DND-41 (cell line): ENCODE measurements at regions not wholly inside any gene's neighbourhood (a gene's known extent, or its start where the extent isn't known, plus 50 kb on each side); places are given as distances from the start of the nearest gene placed in this dataset.

Source experiments
- ATAC-seq: fragments of 200-7000 bp; cut with Tn5 transposase; 3 replicates; pipeline ENCODE4 v1.9.1; 2021; ENCODE audit warnings: low read depth; ENCODE audit not compliant: insufficient read depth
- DNase-seq: peaks from one replicate; pipeline ENCODE4 v3.0.0-alpha.2; 2020
- H2AFZ ChIP-seq: 2 replicates; pipeline ENCODE4 v1.6.0; 2012; ENCODE audit warnings: low read depth, low read length
- H3K27ac ChIP-seq: 2 replicates; pipeline ENCODE4 v1.5.1; 2012; ENCODE audit warnings: low read length, inconsistent platforms
- H3K27me3 ChIP-seq: fragments of 200-600 bp; sonication (generic); 2 replicates; pipeline ENCODE4 v1.6.0; 2012; ENCODE audit warnings: low read length, mild to moderate bottlenecking, inconsistent platforms; ENCODE audit not compliant: insufficient read depth, poor library complexity
- H3K36me3 ChIP-seq: 2 replicates; pipeline ENCODE4 v1.5.1; 2012; ENCODE audit warnings: low read length, inconsistent platforms; ENCODE audit not compliant: insufficient read depth
- H3K4me1 ChIP-seq: 2 replicates; pipeline ENCODE4 v1.5.1; 2012; ENCODE audit warnings: mild to moderate bottlenecking, low read length; ENCODE audit not compliant: insufficient read depth
- H3K4me2 ChIP-seq: 2 replicates; pipeline ENCODE4 v1.6.0; 2012; ENCODE audit warnings: mild to moderate bottlenecking, moderate library complexity, low read length, inconsistent platforms; ENCODE audit not compliant: insufficient read depth
- H3K4me3 ChIP-seq, 2 experiments: fragments of 200-600 bp in 1 of 2; shearing (Covaris generic) in 1 of 2; 2 replicates each; pipeline ENCODE4 v1.5.1; 2012 to 2016; ENCODE audit warnings: inconsistent platforms in 2 of 2, low read length in 2 of 2, mild to moderate bottlenecking in 2 of 2, low read depth in 1 of 2, moderate library complexity in 1 of 2
- H3K79me2 ChIP-seq: 2 replicates; pipeline ENCODE4 v1.6.0; 2012; ENCODE audit warnings: low read length, inconsistent platforms; ENCODE audit not compliant: insufficient read depth
- H3K9ac ChIP-seq: 2 replicates; pipeline ENCODE4 v1.6.0; 2012; ENCODE audit warnings: low read depth, mild to moderate bottlenecking, inconsistent platforms, low read length, moderate library complexity
- H3K9me3 ChIP-seq: 2 replicates; pipeline ENCODE4 v1.5.1; 2012; ENCODE audit warnings: low read length, moderate library complexity, mild to moderate bottlenecking, inconsistent platforms; ENCODE audit not compliant: insufficient read depth, severe bottlenecking
- H4K20me1 ChIP-seq: 2 replicates; pipeline ENCODE4 v1.6.0; 2012; ENCODE audit warnings: low read length; ENCODE audit not compliant: insufficient read depth
- EZH2 ChIP-seq: IDR thresholded peaks from 3 replicates; pipeline ENCODE4 v1.6.1; 2012; ENCODE audit warnings: borderline replicate concordance, low read depth, mild to moderate bottlenecking, moderate library complexity, low read length, inconsistent platforms; ENCODE audit not compliant: severe bottlenecking
- TF ChIP-seq, protein P1 (sequence below): IDR thresholded peaks from 2 replicates; pipeline ENCODE4 v1.5.1; 2012; ENCODE audit warnings: borderline replicate concordance, low read length, moderate library complexity, mild to moderate bottlenecking; ENCODE audit not compliant: poor library complexity, severe bottlenecking; ENCODE audit errors: extremely low read depth

- no peak overlapping the region for H3K4me2 ChIP-seq
- no peaks in the 10 kb centered on the region for H3K27me3 ChIP-seq
- ATAC-seq (no peak), DNase-seq (no peak)
- H3K36me3 ChIP-seq, result no peaks in the 10 kb centered on the region
- H2AFZ ChIP-seq, result no peak overlapping the region
- no peaks in the 10 kb centered on the region for H3K9me3 ChIP-seq
- H3K27ac ChIP-seq, result no peak overlapping the region
- no peaks in the 10 kb centered on the region for H4K20me1 ChIP-seq
- peaks cover 10% of the 10 kb centered on the region for H3K4me1 ChIP-seq
- no peak overlapping the region for H3K4me3 ChIP-seq
- no peaks in the 10 kb centered on the region for H3K79me2 ChIP-seq
- TF ChIP-seq EZH2, result no peak
- TF ChIP-seq, protein P1, sequence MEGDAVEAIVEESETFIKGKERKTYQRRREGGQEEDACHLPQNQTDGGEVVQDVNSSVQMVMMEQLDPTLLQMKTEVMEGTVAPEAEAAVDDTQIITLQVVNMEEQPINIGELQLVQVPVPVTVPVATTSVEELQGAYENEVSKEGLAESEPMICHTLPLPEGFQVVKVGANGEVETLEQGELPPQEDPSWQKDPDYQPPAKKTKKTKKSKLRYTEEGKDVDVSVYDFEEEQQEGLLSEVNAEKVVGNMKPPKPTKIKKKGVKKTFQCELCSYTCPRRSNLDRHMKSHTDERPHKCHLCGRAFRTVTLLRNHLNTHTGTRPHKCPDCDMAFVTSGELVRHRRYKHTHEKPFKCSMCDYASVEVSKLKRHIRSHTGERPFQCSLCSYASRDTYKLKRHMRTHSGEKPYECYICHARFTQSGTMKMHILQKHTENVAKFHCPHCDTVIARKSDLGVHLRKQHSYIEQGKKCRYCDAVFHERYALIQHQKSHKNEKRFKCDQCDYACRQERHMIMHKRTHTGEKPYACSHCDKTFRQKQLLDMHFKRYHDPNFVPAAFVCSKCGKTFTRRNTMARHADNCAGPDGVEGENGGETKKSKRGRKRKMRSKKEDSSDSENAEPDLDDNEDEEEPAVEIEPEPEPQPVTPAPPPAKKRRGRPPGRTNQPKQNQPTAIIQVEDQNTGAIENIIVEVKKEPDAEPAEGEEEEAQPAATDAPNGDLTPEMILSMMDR, result no peak
- H3K9ac ChIP-seq, result no peak overlapping the region
Observed at GRCh38 chr1:14522926-14523241, 75.6 kb upstream of the KAZN start.

DNA sequence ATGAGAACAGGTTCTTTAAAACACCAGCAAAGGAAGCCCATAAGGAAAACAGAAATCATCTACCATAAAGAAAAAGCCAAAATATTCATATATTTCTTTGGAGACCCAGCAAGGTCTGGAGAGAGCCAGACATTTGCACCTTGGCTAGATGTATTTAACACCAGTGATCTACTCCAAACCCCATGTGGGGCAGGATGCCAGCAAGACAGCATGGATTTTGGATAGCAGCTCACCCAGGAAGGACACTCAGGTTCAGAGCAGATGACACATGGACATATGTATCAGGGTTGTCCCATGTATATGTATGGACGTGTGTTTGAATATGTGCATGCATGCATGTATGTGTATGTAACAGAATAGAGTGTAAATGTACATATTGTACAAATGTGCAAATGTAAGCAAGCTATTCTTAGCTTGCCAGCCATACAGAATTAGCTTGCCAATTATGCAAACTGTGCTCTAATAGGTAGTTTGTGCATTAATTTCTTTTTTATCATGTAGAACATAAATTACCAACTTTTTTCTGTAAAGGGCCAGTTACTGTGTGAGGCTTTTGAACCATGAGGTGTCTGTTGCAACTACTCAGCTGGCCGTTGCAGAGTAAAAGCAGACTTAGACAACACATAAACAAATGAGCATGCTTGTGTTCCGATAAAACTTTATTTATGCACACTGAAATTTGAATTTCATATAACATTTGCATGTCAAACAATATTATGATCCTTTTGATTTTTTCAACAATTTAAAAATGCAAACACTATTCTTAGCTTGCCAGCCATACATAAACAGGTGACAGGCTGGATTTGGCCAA, 73.5 kb upstream of the KAZN start:
- Histone ChIP-seq H3K27ac (no peak overlapping the region), H2AFZ (no peak overlapping the region), H3K9ac (no peak overlapping the region), H3K4me3 (no peak overlapping the region), H3K4me2 (no peak overlapping the region), H4K20me1 (no peaks in the 10 kb centered on the region), H3K4me1 (peaks cover 10% of the 10 kb centered on the region), H3K9me3 (no peaks in the 10 kb centered on the region), H3K79me2 (no peaks in the 10 kb centered on the region), H3K36me3 (no peaks in the 10 kb centered on the region), H3K27me3 (no peaks in the 10 kb centered on the region)
- DNase-seq, result no peak
- no peak for ATAC-seq
- TF ChIP-seq, protein P1, result no peak
- no peak for TF ChIP-seq EZH2

DNA sequence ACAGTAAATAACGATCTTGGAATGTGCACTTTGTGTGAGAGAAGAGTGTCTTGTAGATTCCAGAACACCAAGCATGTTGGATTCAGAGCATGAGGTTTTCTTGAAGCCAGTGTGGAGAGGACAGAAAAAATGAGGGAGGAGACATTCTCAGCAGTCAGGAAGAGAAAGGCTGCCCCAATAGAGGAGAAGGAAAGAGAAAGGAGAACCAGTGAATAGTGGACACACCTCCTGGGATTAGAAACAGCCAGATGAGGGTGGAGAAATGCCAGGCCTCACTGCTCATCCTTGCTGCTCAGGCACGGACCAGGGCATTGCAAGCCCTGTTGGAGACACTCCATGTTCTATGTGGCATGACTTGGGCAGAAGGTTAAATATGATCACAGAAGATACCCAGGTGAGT, 69.0 kb upstream of the KAZN start:
- ATAC-seq (no peak), DNase-seq (no peak)
- no peaks in the 10 kb centered on the region for H3K9me3 ChIP-seq
- H3K4me3 ChIP-seq, result no peak overlapping the region
- H3K79me2 ChIP-seq, result no peaks in the 10 kb centered on the region
- H3K4me1 ChIP-seq, result no peaks in the 10 kb centered on the region
- no peaks in the 10 kb centered on the region for H3K27me3 ChIP-seq
- TF ChIP-seq, protein P1, result no peak
- TF ChIP-seq EZH2, result no peak
- no peak overlapping the region for H3K27ac ChIP-seq
- no peaks in the 10 kb centered on the region for H4K20me1 ChIP-seq
- no peak overlapping the region for H2AFZ ChIP-seq
- H3K36me3 ChIP-seq, result no peaks in the 10 kb centered on the region
- H3K4me2 ChIP-seq, result no peak overlapping the region
- H3K9ac ChIP-seq, result no peak overlapping the region
